SK-N-MC (cell line): ENCODE measurements at regions not wholly inside any gene's neighbourhood (a gene's known extent, or its start where the extent isn't known, plus 50 kb on each side); places are given as distances from the start of the nearest gene placed in this dataset.

Source experiments
- EZH2 ChIP-seq: fragments of 200-600 bp; sonication (generic); IDR thresholded peaks from one replicate; pipeline ENCODE4 v1.6.1; 2017; ENCODE audit warnings: antibody characterized with exemption
- POLR2AphosphoS5 ChIP-seq: IDR thresholded peaks from 2 replicates; pipeline ENCODE4 v1.6.1; 2012; ENCODE audit warnings: mild to moderate bottlenecking, low read depth, low read length, borderline replicate concordance

- TF ChIP-seq POLR2AphosphoS5 (no peak), EZH2 (no peak)
Measured at GRCh38 chr14:98341211-98341610, 930.8 kb downstream of the BCL11B start.
